IMR-90 (cell line): ENCODE measurements at regions not wholly inside any gene's neighbourhood (a gene's known extent, or its start where the extent isn't known, plus 50 kb on each side); places are given as distances from the start of the nearest gene placed in this dataset.
A peak's percentile ranks its signal among the peaks of the same experiment; 100 is the strongest.

Experiments used
- ATAC-seq: fragments of 200-7000 bp; cut with Tn5 transposase; 2 replicates; pipeline ENCODE4 v1.9.1; 2020; ENCODE audit warnings: low read depth, mild to moderate bottlenecking, moderate library complexity
- BruUV-seq: library from RNA; stranded (reverse); fragments of 400-500 nt; replicated peaks from 2 replicates; lab custom pipeline; 2021; lab: Mats Ljungman, UMichigan
- CTCF ChIA-PET: fragments of 300-600 bp; formaldehyde crosslinking; extraction: SDS; loops from one replicate; lab custom pipeline; 2021; ENCODE audit warnings: antibody characterized with exemption; lab: Yijun Ruan, JAX
- POLR2A ChIA-PET: fragments of 300-600 bp; sonication (Branson Sonifier 250); formaldehyde crosslinking; loops from one replicate; lab custom pipeline; 2022; ENCODE audit warnings: antibody characterized with exemption; ENCODE audit not compliant: unreplicated experiment; lab: Charles Lee
- DNase-seq: peaks from one replicate; pipeline ENCODE4 v3.0.0; 2013
- H2AFZ ChIP-seq: replicated peaks from 2 replicates; pipeline ENCODE3; 2013; ENCODE audit warnings: low read length, mild to moderate bottlenecking; ENCODE audit not compliant: poor library complexity
- H2AK5ac ChIP-seq: 2 replicates; pipeline ENCODE4 v1.6.1; 2013; ENCODE audit warnings: low read depth, low read length, inconsistent platforms
- H2AK9ac ChIP-seq: replicated peaks from 2 replicates; pipeline ENCODE3; 2013; ENCODE audit warnings: mild to moderate bottlenecking, low read depth, low read length, moderate library complexity; ENCODE audit not compliant: poor library complexity
- H2BK120ac ChIP-seq: 2 replicates; pipeline ENCODE4 v1.6.1; 2013; ENCODE audit warnings: low read depth, low read length, inconsistent platforms
- H2BK15ac ChIP-seq: 3 replicates; pipeline ENCODE4 v1.6.1; 2013; ENCODE audit warnings: low read depth, low read length, inconsistent platforms
- H2BK20ac ChIP-seq: 2 replicates; pipeline ENCODE4 v1.6.1; 2013; ENCODE audit warnings: low read depth, mild to moderate bottlenecking, inconsistent platforms, low read length, moderate library complexity
- H2BK5ac ChIP-seq: 2 replicates; pipeline ENCODE4 v1.6.1; 2013; ENCODE audit warnings: mild to moderate bottlenecking, low read depth, low read length, inconsistent platforms; ENCODE audit not compliant: poor library complexity, severe bottlenecking
- H3K14ac ChIP-seq: replicated peaks from 2 replicates; pipeline ENCODE4 v1.6.1; 2013; ENCODE audit warnings: low read depth, low read length, inconsistent platforms
- H3K18ac ChIP-seq: 2 replicates; pipeline ENCODE4 v1.6.1; 2013; ENCODE audit warnings: low read depth, low read length, control low read depth
- H3K23ac ChIP-seq: 2 replicates; pipeline ENCODE4 v1.6.1; 2013; ENCODE audit warnings: low read depth, low read length, inconsistent platforms
- H3K27ac ChIP-seq: 2 replicates; pipeline ENCODE4 v1.5.1; 2013; ENCODE audit warnings: mild to moderate bottlenecking, control low read depth, low read length; ENCODE audit not compliant: insufficient read depth
- H3K27me3 ChIP-seq: 2 replicates; pipeline ENCODE4 v1.6.1; 2013; ENCODE audit warnings: low read length; ENCODE audit not compliant: control insufficient read depth, insufficient read depth
- H3K36me3 ChIP-seq: 2 replicates; pipeline ENCODE4 v1.6.1; 2013; ENCODE audit warnings: low read length, mixed read lengths; ENCODE audit not compliant: control insufficient read depth, insufficient read depth
- H3K4ac ChIP-seq: 2 replicates; pipeline ENCODE4 v1.6.1; 2013; ENCODE audit warnings: low read depth, low read length, inconsistent platforms
- H3K4me1 ChIP-seq: 2 replicates; pipeline ENCODE4 v1.6.1; 2013; ENCODE audit warnings: low read length, mixed read lengths; ENCODE audit not compliant: control insufficient read depth, insufficient read depth
- H3K4me2 ChIP-seq: 2 replicates; pipeline ENCODE4 v1.6.1; 2013; ENCODE audit warnings: low read depth, mild to moderate bottlenecking, control low read depth, low read length, moderate library complexity
- H3K4me3 ChIP-seq: 2 replicates; pipeline ENCODE4 v1.5.1; 2013; ENCODE audit warnings: low read depth, mild to moderate bottlenecking, control low read depth, low read length, moderate library complexity; ENCODE audit not compliant: insufficient read depth
- H3K56ac ChIP-seq: 2 replicates; pipeline ENCODE4 v1.6.1; 2013; ENCODE audit warnings: low read length, inconsistent platforms; ENCODE audit not compliant: insufficient read depth; ENCODE audit errors: extremely low read depth
- H3K79me1 ChIP-seq, 2 experiments: 2 replicates each; pipeline ENCODE4 v1.6.1; 2013; ENCODE audit warnings: low read length in 2 of 2, inconsistent platforms in 1 of 2, low read depth in 1 of 2
- H3K9ac ChIP-seq: 2 replicates; pipeline ENCODE4 v1.6.1; 2013; ENCODE audit warnings: low read depth, low read length, control low read depth
- H3K9me1 ChIP-seq: 2 replicates; pipeline ENCODE4 v1.6.1; 2013; ENCODE audit warnings: low read length, inconsistent platforms; ENCODE audit not compliant: insufficient read depth
- H3K9me3 ChIP-seq: 2 replicates; pipeline ENCODE4 v1.6.1; 2013; ENCODE audit warnings: low read length; ENCODE audit not compliant: control insufficient read depth, insufficient read depth
- H4K20me1 ChIP-seq: 2 replicates; pipeline ENCODE4 v1.6.1; 2013; ENCODE audit warnings: low read length, inconsistent platforms; ENCODE audit not compliant: insufficient read depth
- H4K5ac ChIP-seq: 2 replicates; pipeline ENCODE4 v1.6.1; 2013; ENCODE audit warnings: mild to moderate bottlenecking, low read depth, low read length, control low read depth
- H4K8ac ChIP-seq, 2 experiments: 2 replicates each; pipeline ENCODE4 v1.6.1; 2013; ENCODE audit warnings: low read depth in 2 of 2, low read length in 2 of 2, control low read depth in 1 of 2, inconsistent platforms in 1 of 2
- H4K91ac ChIP-seq: 2 replicates; pipeline ENCODE4 v1.6.1; 2013; ENCODE audit warnings: low read depth, low read length, inconsistent platforms; ENCODE audit not compliant: insufficient read depth
- BHLHE40 ChIP-seq: fragments of 150-350 bp; IDR thresholded peaks from 2 replicates; pipeline ENCODE4 v1.6.1; 2016; ENCODE audit warnings: mild to moderate bottlenecking, low read depth, low read length
- CEBPB ChIP-seq: IDR thresholded peaks from 2 replicates; pipeline ENCODE4 v1.6.1; 2012; ENCODE audit warnings: low read depth, low read length, improper control_type of control experiment
- MAZ ChIP-seq: IDR thresholded peaks from 2 replicates; pipeline ENCODE4 v1.6.1; 2012; ENCODE audit warnings: low read depth, mild to moderate bottlenecking, low read length, improper control_type of control experiment, moderate library complexity, borderline replicate concordance
- NFE2L2 ChIP-seq: fragments of 150-350 bp; IDR thresholded peaks from 2 replicates; pipeline ENCODE4 v1.6.1; 2016; ENCODE audit warnings: low read depth, mild to moderate bottlenecking, low read length
- RAD21 ChIP-seq: IDR thresholded peaks from 2 replicates; pipeline ENCODE4 v1.6.1; 2012; ENCODE audit warnings: low read length, improper control_type of control experiment
- SMC3 ChIP-seq: fragments of 150-350 bp; IDR thresholded peaks from 2 replicates; pipeline ENCODE4 v1.6.1; 2016; ENCODE audit warnings: low read depth, mild to moderate bottlenecking, antibody characterized with exemption, low read length, moderate library complexity
- WGBS, 2 experiments: methylation state at CpG; one replicate each; pipeline versions ENCODE4 v1.1.5 to v1.1.7; 2013; ENCODE audit warnings: missing lambda C conversion rate in 2 of 2; ENCODE audit not compliant: insufficient read length in 1 of 2; ENCODE audit errors: extremely low coverage in 2 of 2; 5-methylcytosine and 5-hydroxymethylcytosine counted together
- dilution Hi-C: fragments of 300-500 bp; cut with HindIII; formaldehyde crosslinking; loops from one replicate; pipeline ENCODE4 v1.14.3; 2018; ENCODE audit warnings: low sequenced_read_pairs; ENCODE audit not compliant: unreplicated experiment
- in situ Hi-C: fragments of 300-500 bp; cut with MboI; formaldehyde crosslinking; loops from 3 replicates; pipeline ENCODE4 v1.14.3; 2019; ENCODE audit warnings: low sequenced_read_pairs, inconsistent platforms, mixed read lengths
- intact Hi-C: fragments of 100-400 bp; cut with micrococcal nuclease; formaldehyde crosslinking; loops from 2 replicates; pipeline ENCODE4 v1.10.0; 2022

GRCh38 chr17:12365805-12366204, 299.9 kb upstream of the MYOCD start:
- no peak overlapping the region for H3K4me2 ChIP-seq
- H3K27me3 ChIP-seq, result no peaks in the 10 kb centered on the region
- no TSS peak for BruUV-seq
- TF ChIP-seq SMC3, result no peak
- no peak for TF ChIP-seq BHLHE40
- peak; percentile 21; the same call in 1 of the 2 replicates for TF ChIP-seq CEBPB
- no peak for TF ChIP-seq NFE2L2
- no peak for TF ChIP-seq RAD21
- no peak for TF ChIP-seq MAZ
- H3K9me1 ChIP-seq, result no peaks in the 10 kb centered on the region
- intact Hi-C loops, result no loop called here
- no peak overlapping the region for H3K4me3 ChIP-seq
- peak overlapping the region; percentile 37; the same call in 1 of the 2 replicates for H2BK120ac ChIP-seq
- H3K27ac ChIP-seq, result no peak overlapping the region
- no peaks in the 10 kb centered on the region for H3K79me1 ChIP-seq
- ATAC-seq (peak; percentile 56), DNase-seq (peak; percentile 72)
- no peak overlapping the region for H2BK5ac ChIP-seq
- no peak overlapping the region; a peak in 2 of 4 replicates for H4K8ac ChIP-seq
- H3K56ac ChIP-seq, result no peak overlapping the region
- H3K4ac ChIP-seq, result peak overlapping the region; percentile 48; the same call in 1 of the 2 replicates
- no peak overlapping the region for H2BK15ac ChIP-seq
- H3K4me1 ChIP-seq, result 0 out of 2 replicates have a peak, but pooled peaks cover 2% of the 10 kb centered on the region
- no peak overlapping the region for H4K91ac ChIP-seq
- no peak overlapping the region for H3K9ac ChIP-seq
- no peak overlapping the region for H2AK9ac ChIP-seq
- H2BK20ac ChIP-seq, result no peak overlapping the region
- no peaks in the 10 kb centered on the region for H3K9me3 ChIP-seq
- no peak overlapping the region for H3K23ac ChIP-seq
- H3K36me3 ChIP-seq, result no peaks in the 10 kb centered on the region
- in situ Hi-C loops, result no loop called here
- 0 out of 2 replicates have a peak overlapping the region, but pooled peaks have one; percentile 13 for H2AK5ac ChIP-seq
- no peak overlapping the region for H4K5ac ChIP-seq
- CTCF ChIA-PET, result interaction anchor here (0.7 kb wide), 1 partner anchor 141 kb away, joined by 3 read pairs; no protein-coding TSS in a partner anchor
- POLR2A ChIA-PET, result no interaction called here
- peak overlapping the region; percentile 73 for H2AFZ ChIP-seq
- dilution Hi-C loops, result no loop called here
- peak overlapping the region; percentile 57; the same call in 1 of the 2 replicates for H3K14ac ChIP-seq
- no peaks in the 10 kb centered on the region for H4K20me1 ChIP-seq
- WGBS, 2 experiments, result 100% methylated on average over 1 of the region's 4 CpGs; no CpG with 5 or more reads in 1 of the 2 experiments
- H3K18ac ChIP-seq, result no peak overlapping the region
